Stimulated activated naive CD8-positive, alpha-beta T cell treated with anti-CD3 and anti-CD28 coated beads, Interleukin-15, Interleukin-2, amounts not matched to agents 100 U/mL and 50 U/mL, for 24 hours (primary cell): ENCODE measurements at regions not wholly inside any gene's neighbourhood (a gene's known extent, or its start where the extent isn't known, plus 50 kb on each side); places are given as distances from the start of the nearest gene placed in this dataset.
A peak's percentile ranks its signal among the peaks of the same experiment; 100 is the strongest.
"Not testable (repeated sequence)": the region's sequence is repeated elsewhere in the genome, so short reads cannot be mapped to it uniquely, and the experiment has no call there.

Source experiments
- ATAC-seq: fragments of 150-1000 bp; cut with Tn5 transposase; one replicate; pipeline ENCODE4 v1.10.0; 2021
- DNase-seq: peaks from one replicate; pipeline ENCODE4 v3.0.0; 2021

DNA sequence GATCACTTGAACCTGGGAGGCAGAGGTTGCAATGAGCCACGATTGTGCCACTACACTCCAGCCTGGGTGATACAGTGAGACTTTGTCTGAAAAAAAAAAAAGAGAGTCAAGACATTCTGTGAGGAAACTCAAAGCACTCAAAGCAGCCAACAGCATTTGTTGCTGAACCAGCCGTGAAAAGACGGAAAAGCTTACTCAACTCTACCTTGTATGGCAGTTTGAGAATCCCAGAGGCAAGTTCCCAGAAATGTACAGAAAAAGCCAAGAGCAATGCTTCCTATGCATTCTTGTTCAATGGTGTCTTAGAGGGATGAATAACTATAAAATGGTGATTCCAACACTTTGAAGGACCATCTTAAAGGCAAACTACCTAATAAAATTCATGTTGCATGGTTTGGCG, 170.2 kb downstream of the HSD17B3 start:
- DNase-seq (no peak), ATAC-seq (no peak)

DNA sequence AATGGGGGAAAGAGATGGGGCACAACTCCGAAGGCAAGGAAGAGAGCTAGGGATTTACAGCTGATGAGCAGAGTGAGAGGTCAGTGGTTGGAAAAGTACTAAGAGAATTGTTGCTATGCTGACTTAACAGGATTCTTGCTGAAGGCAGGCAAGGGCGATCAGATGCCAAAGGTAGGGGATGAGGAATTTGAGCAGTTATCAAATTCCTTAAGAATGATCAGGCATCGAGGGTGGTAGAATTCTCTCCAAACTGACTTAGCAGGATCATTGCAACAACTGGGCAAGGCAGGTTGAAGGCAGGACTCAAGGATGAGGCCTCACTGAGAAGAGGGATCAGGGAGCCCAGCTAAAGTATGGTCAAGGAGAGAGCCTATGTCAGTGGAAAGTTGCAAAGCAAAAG, 171.0 kb downstream of the HSD17B3 start:
- ATAC-seq: no peak
- DNase-seq: no peak

DNA sequence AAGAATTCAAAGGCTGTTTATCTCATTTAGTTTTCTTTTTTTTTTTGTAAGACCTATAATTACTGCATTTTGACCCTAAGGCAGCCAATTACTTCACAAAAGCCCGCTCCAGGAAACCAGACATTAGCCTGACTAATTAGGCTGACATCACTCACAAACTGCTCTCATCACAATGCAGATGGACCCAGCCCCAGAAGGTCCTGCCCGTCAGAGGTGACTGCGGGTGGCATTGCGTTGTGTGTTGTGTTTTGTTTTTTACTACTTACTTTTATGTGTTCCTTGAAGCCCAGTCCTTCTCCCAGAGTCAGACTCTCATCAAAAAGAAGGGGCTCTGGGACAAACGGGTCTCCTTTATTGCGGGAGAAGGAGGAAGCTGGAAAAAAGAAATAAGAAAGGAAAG, 172.2 kb downstream of the HSD17B3 start:
- DNase-seq: no peak
- no peak for ATAC-seq

DNA sequence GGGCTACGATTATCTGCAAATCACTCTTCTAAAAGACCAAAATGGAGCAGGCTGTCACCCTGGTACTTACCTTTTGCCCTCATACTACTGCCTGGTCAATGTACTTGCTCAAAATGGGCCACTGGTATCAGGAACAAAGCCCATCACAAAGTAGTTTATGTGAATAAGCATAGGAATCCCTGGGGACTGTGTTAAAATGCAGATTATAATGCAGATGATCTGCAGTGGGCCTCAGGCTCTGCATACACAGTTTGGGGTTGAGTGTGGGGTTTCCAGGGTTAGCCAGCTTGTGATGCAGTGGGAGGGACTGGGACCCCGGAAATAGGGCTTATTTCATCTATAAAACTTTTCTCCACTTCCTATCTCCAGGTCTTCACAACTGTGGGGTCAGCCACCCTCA, 173.1 kb downstream of the HSD17B3 start:
- DNase-seq (no peak), ATAC-seq (no peak)

DNA sequence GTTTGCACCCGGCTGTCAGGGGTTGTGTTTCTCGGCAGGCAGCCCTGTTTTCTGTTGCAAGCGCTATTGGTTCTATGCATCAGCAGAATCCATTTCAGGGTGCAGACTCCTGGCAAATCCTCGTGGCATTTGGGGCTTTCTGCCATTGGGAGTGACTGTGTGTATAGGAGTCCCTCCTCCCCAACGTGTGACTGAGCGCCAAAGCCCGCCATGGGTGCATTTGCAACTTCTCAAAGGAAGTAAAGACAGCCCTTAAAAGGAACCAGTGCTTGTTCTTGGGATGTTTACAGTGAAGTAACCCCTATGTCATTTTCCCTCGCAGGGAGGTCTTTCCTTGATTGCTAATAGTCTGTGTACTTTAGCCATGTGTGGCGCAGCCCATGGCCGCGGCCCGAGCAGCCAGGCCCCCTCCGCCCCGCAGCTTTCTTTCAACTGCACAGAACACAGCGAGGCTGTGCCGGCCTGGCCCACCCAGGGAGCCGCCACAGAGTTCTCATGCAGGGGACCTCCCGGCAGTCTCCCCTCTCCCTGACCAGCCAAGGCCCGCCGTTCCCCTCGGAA, 175.6 kb downstream of the HSD17B3 start:
- DNase-seq (no peak), ATAC-seq (no peak)

DNA sequence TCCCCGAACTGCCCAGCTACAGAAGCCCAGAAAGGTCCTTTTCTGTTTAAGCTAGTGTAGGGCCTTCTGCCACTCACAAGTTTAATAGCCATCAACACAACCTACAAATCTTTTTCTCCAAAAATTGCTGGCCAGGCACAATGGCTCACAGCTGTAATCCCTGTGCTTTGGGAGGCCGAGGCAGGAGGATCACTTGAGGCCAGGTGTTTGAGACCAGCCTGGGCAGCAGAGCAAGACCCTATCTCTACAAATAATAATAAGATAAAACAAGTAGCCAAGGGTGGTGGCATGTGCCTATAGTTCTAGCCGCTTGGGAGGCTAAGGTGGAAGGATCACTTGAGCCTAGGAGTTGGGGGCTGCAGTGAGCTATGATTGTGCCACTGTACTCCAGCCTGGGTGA, 176.4 kb downstream of the HSD17B3 start:
- DNase-seq (no peak), ATAC-seq (no peak)

DNA sequence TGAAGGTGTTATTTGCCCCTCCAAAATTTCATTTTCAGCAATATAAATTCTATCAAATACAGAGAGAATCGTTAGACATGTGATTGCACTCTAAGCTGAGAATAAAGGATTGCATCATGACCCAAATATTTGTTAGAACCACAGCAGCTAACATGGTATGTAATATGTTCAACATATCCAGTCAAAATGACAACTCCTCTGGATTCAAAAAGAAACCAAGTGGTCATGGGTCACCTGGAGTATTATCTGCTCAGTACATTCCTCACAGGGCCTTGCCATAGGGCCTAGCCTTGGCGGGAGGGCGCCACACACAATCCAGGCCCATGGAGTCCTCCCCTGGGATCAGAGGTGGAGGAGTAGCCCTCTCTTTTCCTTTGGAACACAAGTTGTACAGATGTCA, 179.2 kb downstream of the HSD17B3 start:
- ATAC-seq: no peak

DNA sequence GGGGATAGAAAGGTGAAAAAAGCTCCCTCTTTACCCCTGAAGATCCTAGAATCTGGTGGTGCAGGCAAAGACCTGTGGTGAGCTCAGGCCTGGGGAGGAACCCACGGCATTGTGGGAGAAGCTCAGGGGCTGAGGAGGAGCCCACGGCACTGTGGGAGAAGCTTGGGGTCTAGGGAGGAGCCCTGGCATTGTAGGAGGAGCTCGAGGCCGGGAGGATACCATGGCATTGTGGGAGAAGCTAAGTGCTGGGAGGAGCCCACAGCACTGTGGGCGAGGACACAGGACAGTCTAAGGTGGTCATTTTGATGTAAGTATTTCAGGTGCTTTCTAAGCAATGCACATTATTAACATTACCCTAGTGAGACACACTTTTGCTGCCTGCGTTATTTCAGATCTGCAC, 179.7 kb downstream of the HSD17B3 start:
- DNase-seq: no peak
- no peak for ATAC-seq

More for the DNA sequence above, 179.2 kb downstream of the HSD17B3 start:
- DNase-seq: no peak

DNA sequence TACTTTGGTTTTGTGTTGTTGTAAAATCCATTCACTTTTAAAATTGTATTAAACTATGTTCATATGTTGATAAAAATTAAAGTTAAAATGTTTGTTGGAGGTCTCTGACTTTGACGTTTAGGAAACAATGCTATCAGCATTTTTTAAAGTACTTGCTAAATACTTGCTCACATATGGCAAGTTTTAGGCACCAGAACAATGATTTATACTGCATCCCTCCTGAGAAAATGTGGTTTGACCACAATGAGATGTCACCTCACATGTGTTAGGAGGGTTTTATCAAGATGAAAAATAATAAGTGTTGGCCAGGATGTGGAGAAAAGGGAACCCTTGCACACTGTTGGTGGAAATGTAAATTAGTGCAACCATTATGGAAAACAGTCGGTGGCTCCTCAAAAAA, 180.8 kb downstream of the HSD17B3 start:
- DNase-seq: no peak
- no peak for ATAC-seq

DNA sequence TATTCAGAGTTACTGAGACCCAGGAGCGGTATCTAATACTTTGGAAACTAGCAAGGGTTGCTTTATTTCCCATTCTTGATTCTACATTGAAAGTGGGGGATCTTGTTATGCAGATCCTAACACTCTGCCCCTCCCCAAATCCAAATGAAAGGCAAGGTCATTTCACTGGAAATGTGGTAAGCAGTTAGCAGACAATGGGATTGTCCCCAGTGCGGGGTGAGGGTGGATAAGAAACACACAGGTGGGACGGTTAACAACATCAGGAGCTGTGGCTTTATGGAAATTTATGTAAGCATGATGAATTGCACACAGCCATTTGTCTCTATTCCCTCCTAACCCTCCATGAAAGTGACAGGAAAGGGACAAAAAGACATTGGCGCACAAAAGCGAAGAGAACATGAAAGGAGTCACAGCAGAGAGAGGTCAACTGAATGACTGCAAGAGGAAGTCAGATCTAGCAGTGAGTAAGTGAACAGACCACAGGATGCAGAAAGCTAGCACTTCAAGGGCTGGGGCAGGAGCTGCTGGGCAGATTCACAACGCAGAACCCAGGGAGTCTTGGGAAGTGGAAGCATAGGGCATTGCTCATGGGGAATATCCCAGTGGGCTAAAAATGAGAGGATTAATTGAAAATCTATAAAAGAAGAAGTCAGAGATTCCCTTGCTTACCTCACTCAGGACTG, 184.4 kb downstream of the HSD17B3 start:
- no peak for DNase-seq
- ATAC-seq: peak; percentile 49

DNA sequence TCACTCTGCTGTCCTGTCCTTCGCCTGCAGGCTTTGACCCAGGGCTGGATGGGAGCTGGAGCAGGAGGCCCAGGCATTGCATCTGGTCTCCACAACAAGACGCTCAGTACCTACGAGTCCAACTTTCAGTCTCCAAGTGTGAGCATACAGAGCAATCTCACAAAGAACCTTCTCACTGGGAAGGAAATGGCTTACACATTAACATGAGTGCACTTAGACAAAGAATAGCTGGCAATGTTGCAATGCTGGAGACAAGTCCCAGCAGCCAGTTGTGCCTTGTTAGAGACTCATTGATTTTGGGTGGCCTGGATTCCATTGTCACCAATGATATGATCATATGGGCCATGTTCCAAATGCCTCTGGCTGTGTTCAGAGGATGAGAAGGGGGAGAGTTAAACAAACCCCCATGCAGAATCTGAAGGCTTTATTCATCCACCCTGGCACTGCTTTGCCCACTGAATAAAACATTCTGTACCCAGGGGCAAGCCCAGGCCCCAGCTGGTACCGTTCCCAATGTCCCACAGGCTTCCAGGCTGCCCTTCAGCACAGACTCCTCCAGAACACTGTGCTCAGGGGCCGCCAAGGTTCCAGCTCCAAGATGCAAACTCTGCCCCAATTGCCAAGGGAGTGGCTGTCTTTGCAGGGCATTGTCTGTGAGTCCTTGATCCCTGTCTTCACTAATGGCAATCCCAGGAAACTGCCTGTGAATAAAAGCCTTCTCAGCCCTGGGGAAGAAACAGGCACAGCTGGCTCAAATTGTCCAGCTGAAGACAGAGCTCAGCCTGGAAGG, 185.5 kb downstream of the HSD17B3 start:
- no peak for DNase-seq

DNA sequence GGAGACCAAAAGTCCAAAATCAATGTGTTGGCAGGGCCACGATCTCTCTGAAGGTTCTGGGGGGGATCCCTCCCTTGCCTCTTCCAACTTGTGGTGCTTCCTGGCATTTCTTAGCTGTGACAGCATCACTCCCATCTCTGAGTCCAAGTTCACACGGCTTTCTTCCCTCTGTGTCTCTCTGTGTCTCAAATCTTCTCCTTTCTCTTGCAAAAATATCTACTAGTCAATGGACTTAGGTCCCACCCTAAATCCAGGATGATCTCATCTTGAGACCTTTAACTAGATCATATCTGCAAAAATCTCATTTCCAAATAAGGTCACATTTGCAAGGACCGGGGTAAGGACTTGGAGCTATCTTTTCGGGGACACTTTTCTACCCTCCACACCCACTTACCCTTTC, 186.1 kb downstream of the HSD17B3 start:
- ATAC-seq: no peak
- DNase-seq: no peak

More for the DNA sequence above, 185.5 kb downstream of the HSD17B3 start:
- no peak for ATAC-seq

DNA sequence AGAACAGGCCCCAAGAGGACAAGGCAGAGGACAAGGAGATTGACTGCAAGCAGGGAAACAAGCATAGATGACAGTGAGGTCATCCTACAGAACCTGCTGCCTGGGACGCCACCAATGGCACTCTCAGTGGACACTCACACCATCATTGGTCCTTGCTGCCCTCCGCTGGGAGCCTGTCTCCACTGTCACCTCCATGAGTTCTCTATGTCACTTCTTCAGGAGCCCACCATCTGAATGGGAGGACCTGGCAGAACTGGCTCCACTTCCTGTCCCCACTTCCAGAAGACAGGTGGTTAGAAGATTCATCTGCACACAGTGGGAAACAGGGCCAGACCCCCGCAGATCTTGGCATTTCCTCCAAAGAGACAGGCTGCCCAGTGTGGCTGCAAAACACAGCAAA, 188.9 kb downstream of the HSD17B3 start:
- ATAC-seq (no peak), DNase-seq (no peak)

DNA sequence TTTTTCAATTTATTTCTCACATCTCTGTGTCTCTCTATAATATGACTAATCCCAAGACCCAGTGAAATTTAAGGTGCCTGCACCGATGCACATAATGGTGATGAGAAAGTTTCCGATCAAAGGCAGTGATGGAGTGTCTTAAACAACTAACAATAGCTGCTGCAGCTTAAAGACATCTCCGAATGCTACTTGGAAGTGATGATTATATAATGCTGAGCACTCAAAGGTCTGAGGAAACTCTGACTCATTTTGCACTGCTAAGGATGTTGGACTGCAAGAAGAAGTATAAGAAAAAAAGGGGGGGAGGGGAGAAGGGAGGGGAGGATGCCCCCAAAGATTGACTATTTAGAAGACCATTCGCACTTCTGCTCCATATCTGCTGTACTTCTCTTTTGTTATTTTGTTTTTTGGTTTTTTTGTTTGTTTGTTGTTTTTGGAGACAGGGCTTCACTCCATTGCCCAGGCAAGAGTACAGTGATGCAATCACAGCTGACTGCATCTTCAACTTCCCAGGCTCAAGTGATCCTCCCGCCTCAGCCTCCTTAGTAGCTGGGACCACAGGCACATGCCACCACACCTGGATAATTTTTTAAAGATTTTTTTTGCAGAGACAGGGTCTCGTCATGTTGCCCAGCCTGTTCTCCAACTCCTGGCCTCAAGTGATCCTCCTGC, 192.2 kb downstream of the HSD17B3 start:
- DNase-seq (no peak), ATAC-seq (peak; percentile 28)

DNA sequence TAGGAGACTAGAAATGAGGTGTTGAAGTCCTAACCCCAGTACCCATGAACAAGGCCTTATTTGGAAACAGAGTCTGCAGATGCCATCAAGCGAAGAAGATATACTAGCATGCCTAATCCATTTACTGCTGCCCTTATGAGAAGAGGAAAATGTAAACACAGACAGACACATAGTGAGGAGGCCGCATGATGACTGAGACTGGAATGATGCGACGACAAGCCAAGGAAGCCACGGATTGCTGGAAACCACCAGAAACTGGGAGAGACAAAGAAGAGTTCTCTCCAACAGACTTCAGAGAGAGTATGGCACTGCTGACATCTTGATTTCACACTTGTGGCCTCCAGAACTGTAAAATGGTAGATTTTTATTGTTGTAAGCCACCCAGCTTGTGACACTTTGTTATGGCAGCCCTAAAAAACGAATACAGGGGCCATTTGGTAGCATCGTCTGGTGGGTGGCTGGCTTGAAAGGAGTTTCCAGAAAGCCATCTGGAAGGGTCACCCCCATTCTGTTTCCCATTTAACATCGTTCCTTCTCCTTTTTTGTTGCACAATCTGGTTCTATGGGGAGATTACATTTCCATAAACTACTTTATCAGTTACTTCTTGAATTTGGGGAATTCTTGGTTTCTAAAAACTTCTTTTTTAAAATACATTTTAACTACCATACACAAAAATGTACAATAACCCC, 193.1 kb downstream of the HSD17B3 start:
- no peak for ATAC-seq
- no peak for DNase-seq

DNA sequence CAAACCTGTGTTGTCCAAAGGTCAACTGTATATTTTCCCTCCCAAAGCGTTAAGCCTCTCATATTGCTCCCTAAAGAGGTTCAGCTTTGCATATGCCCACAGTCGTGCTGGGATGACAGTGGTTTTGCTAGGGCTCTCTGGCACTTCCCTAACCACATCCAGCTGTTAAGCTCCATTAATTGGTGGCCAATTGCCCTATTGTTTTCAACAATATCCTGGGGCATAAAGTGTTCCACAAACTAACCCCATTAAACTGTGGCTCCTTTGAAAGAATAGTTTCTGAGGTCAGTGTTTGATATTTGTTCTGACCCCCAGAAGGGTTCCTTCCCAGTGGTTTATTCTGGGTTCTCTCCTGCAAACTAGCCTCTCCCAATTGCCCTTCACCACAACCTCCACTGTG, 194.5 kb downstream of the HSD17B3 start:
- ATAC-seq (no peak), DNase-seq (no peak)

DNA sequence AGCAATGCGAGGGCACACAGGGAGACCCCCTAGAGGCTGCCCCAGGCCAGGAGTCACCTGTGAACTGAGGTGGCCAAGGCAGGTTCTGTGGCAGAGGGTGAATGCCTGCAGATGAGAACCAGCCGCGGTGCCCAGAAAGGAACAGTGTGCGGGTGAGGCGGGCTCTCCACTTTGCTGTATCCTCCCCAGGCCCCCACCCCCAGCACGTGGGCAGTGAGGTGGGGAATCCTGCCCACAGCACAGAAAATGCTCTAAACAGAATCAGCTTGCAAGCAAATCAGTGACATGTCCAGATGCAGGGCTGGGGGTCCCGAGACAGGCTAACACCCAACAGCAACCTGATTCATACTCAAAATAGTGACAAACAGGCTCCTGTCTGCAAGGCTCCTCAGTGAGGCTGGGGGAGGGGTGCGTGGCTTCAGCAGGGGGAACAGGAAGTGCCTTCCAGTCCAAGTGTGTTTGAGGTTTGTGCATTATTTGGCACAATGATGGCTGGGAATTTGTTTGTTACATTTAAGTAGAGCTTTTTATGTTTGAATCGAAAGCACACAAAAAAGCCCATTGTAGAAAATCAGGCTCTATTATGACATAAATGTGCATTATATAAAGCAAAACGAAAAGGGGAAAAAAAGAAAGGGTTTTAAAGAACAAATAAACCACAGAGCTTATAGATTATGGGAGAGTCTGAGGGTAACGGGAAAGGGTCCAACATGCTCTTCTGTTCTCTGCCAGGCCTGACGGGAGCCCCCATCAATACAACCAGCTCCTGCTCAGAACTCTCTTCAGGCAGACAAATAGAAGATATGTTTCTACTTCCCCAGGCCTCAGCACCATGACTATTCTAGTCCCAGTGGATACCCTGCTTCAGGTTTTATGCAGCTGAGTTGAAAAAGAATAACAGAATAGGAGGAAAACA, 201.3 kb downstream of the HSD17B3 start:
- ATAC-seq (no peak), DNase-seq (peak; percentile 34)

DNA sequence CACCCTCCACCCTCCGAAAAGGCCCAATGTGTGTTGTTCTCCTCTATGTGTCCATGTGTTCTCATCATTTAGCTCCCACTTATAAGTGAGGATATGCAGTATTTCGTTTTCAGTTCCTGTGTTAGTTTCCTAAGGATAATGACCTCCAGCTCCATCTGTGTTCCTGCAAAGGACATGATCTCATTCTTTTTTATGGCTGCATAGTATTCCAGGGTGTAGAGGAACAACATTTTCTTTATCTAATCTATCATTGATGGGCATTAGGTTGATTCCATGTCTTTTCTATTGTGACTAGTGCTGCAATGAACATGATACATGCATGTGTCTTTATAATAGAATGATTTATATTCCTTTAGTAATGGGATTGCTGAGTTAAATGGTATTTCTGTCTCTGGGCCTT, 211.3 kb downstream of the HSD17B3 start:
- not testable (repeated sequence) for ATAC-seq, DNase-seq

DNA sequence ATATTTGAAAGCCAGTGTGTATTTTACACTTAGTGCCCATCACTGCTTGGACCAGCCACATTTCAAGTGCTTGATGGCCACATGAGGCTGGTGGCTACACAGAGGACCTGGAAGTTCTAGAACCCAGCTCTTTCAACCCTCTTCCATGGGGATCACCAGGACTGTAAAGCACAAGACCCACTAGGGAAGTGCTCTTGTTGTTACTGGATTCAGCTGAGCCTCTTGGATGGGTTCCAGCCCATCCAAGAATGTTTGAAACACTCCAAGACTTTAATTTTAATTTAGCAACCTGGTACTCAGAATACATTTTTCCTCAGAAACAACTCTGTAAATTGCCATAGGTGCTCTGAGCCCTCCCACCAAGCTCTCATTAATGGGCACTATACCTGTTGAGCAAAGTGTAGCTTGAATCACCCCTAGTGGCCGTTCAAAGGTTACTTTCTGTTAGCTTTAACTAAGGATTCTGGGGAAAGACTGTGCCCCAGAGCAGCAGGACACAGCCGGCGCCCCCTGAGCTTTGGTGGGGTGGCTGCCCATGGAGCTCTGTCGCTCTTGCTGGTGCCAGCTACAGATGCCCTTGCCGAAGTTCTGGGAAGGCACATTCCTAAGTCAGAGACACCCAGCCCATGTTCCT, 212.4 kb downstream of the HSD17B3 start:
- no peak for ATAC-seq
- no peak for DNase-seq

DNA sequence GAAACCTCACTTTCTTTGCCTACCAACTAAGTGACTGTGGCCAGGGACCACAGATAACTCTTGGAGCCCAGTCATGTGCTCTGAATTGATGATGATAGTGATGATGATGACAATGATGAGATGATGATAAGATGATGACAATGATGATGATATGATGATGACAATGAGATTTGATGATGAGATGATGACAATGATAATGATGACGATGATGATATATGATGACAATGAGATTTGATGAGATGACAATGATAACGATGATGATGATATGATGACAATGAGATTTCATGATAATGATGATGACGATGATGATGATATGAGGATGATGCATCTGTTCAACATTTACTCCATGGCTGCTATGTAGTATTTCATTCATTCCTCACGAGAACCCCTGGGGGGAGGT, 213.0 kb downstream of the ERCC6L2 start:
- ATAC-seq (no peak), DNase-seq (no peak)
